DND-41 (cell line): ENCODE measurements at regions not wholly inside any gene's neighbourhood (a gene's known extent, or its start where the extent isn't known, plus 50 kb on each side); places are given as distances from the start of the nearest gene placed in this dataset.

Source experiments
- CTCF ChIP-seq: IDR thresholded peaks from 2 replicates; pipeline ENCODE4 v1.5.1; 2012; ENCODE audit warnings: borderline replicate concordance, low read length, moderate library complexity, mild to moderate bottlenecking; ENCODE audit not compliant: poor library complexity, severe bottlenecking; ENCODE audit errors: extremely low read depth
- EZH2 ChIP-seq: IDR thresholded peaks from 3 replicates; pipeline ENCODE4 v1.6.1; 2012; ENCODE audit warnings: borderline replicate concordance, low read depth, mild to moderate bottlenecking, moderate library complexity, low read length, inconsistent platforms; ENCODE audit not compliant: severe bottlenecking

- TF ChIP-seq CTCF: no peak
- no peak for TF ChIP-seq EZH2
Observed at GRCh38 chr16:51470492-51470891, 319.4 kb upstream of the SALL1 start.
